ENCODE measurements at regions not wholly inside any gene's neighbourhood (a gene's known extent, or its start where the extent isn't known, plus 50 kb on each side); places are given as distances from the start of the nearest gene placed in this dataset.
A peak's percentile ranks its signal among the peaks of the same experiment; 100 is the strongest.

- DNase-seq (ENCODE audit: extremely low read depth in 1 of 11, low read depth in 9 of 11, low spot score in 4 of 11), result no peak
These were observed 186.9 kb downstream of the EMP1 start for GRCh38 chr12:13383379-13383778.

- DNase-seq (ENCODE audit: extremely low read depth in 1 of 11, low read depth in 9 of 11, low spot score in 4 of 11), result no peak
These were observed 183.8 kb downstream of the EMP1 start for GRCh38 chr12:13380297-13380696.

- DNase-seq (ENCODE audit: extremely low read depth in 1 of 11, low read depth in 9 of 11, low spot score in 4 of 11), result no peak
These were observed 183.1 kb downstream of the EMP1 start for GRCh38 chr12:13379531-13380188.

- no peak for DNase-seq (ENCODE audit: extremely low read depth in 1 of 11, low read depth in 9 of 11, low spot score in 4 of 11)
These were observed 181.2 kb downstream of the EMP1 start for GRCh38 chr12:13377698-13378097.

- DNase-seq (ENCODE audit: extremely low read depth in 1 of 11, low read depth in 9 of 11, low spot score in 4 of 11), result no peak
These were observed 180.3 kb downstream of the EMP1 start for GRCh38 chr12:13376610-13377373.

GRCh38 chr12:13375583-13376345, 179.2 kb downstream of the EMP1 start:
- DNase-seq (ENCODE audit: extremely low read depth in 1 of 11, low read depth in 9 of 11, low spot score in 4 of 11), result no peak

- DNase-seq (ENCODE audit: extremely low read depth in 1 of 11, low read depth in 9 of 11, low spot score in 4 of 11), result no peak
These were observed 178.3 kb downstream of the EMP1 start for GRCh38 chr12:13374793-13375192.

- no peak for DNase-seq (ENCODE audit: extremely low read depth in 1 of 11, low read depth in 9 of 11, low spot score in 4 of 11)
These were observed 177.3 kb downstream of the EMP1 start for GRCh38 chr12:13373803-13374202.

GRCh38 chr12:13373131-13373530, 176.6 kb downstream of the EMP1 start:
- no peak for DNase-seq (ENCODE audit: extremely low read depth in 1 of 11, low read depth in 9 of 11, low spot score in 4 of 11)

GRCh38 chr12:13372386-13372785, 175.9 kb downstream of the EMP1 start:
- no peak for DNase-seq (ENCODE audit: extremely low read depth in 1 of 11, low read depth in 9 of 11, low spot score in 4 of 11)

- DNase-seq (ENCODE audit: extremely low read depth in 1 of 11, low read depth in 9 of 11, low spot score in 4 of 11), result no peak
These were observed 175.3 kb downstream of the EMP1 start for GRCh38 chr12:13371797-13372196.

- no peak for DNase-seq (ENCODE audit: extremely low read depth in 1 of 11, low read depth in 9 of 11, low spot score in 4 of 11)
These were observed 174.8 kb downstream of the EMP1 start for GRCh38 chr12:13371367-13371766.

GRCh38 chr12:13369474-13370056, 173.0 kb downstream of the EMP1 start:
- DNase-seq (ENCODE audit: extremely low read depth in 1 of 11, low read depth in 9 of 11, low spot score in 4 of 11), result no peak

GRCh38 chr12:13368971-13369370, 172.4 kb downstream of the EMP1 start:
- DNase-seq (ENCODE audit: extremely low read depth in 1 of 11, low read depth in 9 of 11, low spot score in 4 of 11), result no peak

GRCh38 chr12:13368431-13368830, 171.9 kb downstream of the EMP1 start:
- no peak for DNase-seq (ENCODE audit: extremely low read depth in 1 of 11, low read depth in 9 of 11, low spot score in 4 of 11)

- DNase-seq (ENCODE audit: extremely low read depth in 1 of 11, low read depth in 9 of 11, low spot score in 4 of 11), result peak in 1 of 11 donors; percentile 10
These were observed 171.4 kb downstream of the EMP1 start for GRCh38 chr12:13367973-13368372.

GRCh38 chr12:13365748-13366366, 169.3 kb downstream of the EMP1 start:
- no peak for DNase-seq (ENCODE audit: extremely low read depth in 1 of 11, low read depth in 9 of 11, low spot score in 4 of 11)

GRCh38 chr12:13362260-13362841, 165.8 kb downstream of the EMP1 start:
- DNase-seq (ENCODE audit: extremely low read depth in 1 of 11, low read depth in 9 of 11, low spot score in 4 of 11), result peak in 7 of 11 donors; percentile 15 to 48 (median 27)

- DNase-seq (ENCODE audit: extremely low read depth in 1 of 11, low read depth in 9 of 11, low spot score in 4 of 11), result no peak
These were observed 163.1 kb downstream of the EMP1 start for GRCh38 chr12:13359636-13360035.
